Lower leg skin (tissue), 3 donors: ENCODE measurements at regions not wholly inside any gene's neighbourhood (a gene's known extent, or its start where the extent isn't known, plus 50 kb on each side); places are given as distances from the start of the nearest gene placed in this dataset.

Source experiments
- POLR2A ChIP-seq, 2 donors: fragments of 450-650 bp; IDR thresholded peaks; one replicate each; pipeline ENCODE4 v1.6.1; 2016 to 2017; ENCODE audit warnings: antibody characterized with exemption in 2 of 2, mild to moderate bottlenecking in 1 of 2, moderate library complexity in 1 of 2
- TF ChIP-seq, protein P1 (sequence below), 3 donors: fragments of 450-650 bp; IDR thresholded peaks; one replicate each; pipeline ENCODE4 v1.5.1; 2016; ENCODE audit warnings: antibody characterized with exemption in 3 of 3, mild to moderate bottlenecking in 3 of 3, moderate library complexity in 2 of 3

DNA sequence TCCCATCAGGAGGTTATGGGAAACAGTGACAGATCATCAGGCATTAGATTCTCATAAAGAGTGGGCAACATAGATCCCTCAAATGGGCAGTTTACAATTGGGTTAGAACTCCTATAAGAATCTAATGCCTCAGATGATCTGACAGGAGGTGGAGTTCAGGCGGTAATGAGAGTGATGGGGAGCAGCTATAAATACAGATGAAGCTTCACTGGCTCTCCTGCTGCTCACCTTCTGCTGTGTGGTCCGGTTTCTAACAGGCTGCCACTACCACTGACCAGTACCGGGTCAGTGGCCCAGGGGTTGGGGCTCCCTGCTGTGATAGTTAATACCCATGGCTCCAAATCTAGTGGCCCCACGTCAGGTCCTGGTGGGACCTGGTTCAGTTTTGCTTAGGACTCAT is 135.7 kb downstream of the OR2B2 start:
- TF ChIP-seq, protein P1, sequence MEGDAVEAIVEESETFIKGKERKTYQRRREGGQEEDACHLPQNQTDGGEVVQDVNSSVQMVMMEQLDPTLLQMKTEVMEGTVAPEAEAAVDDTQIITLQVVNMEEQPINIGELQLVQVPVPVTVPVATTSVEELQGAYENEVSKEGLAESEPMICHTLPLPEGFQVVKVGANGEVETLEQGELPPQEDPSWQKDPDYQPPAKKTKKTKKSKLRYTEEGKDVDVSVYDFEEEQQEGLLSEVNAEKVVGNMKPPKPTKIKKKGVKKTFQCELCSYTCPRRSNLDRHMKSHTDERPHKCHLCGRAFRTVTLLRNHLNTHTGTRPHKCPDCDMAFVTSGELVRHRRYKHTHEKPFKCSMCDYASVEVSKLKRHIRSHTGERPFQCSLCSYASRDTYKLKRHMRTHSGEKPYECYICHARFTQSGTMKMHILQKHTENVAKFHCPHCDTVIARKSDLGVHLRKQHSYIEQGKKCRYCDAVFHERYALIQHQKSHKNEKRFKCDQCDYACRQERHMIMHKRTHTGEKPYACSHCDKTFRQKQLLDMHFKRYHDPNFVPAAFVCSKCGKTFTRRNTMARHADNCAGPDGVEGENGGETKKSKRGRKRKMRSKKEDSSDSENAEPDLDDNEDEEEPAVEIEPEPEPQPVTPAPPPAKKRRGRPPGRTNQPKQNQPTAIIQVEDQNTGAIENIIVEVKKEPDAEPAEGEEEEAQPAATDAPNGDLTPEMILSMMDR (IDR thresholded peaks at IDR 0.05): no peak
- TF ChIP-seq POLR2A (IDR thresholded peaks at IDR 0.05): no peak
